ENCODE measurements at regions not wholly inside any gene's neighbourhood (a gene's known extent, or its start where the extent isn't known, plus 50 kb on each side); places are given as distances from the start of the nearest gene placed in this dataset.

DNA sequence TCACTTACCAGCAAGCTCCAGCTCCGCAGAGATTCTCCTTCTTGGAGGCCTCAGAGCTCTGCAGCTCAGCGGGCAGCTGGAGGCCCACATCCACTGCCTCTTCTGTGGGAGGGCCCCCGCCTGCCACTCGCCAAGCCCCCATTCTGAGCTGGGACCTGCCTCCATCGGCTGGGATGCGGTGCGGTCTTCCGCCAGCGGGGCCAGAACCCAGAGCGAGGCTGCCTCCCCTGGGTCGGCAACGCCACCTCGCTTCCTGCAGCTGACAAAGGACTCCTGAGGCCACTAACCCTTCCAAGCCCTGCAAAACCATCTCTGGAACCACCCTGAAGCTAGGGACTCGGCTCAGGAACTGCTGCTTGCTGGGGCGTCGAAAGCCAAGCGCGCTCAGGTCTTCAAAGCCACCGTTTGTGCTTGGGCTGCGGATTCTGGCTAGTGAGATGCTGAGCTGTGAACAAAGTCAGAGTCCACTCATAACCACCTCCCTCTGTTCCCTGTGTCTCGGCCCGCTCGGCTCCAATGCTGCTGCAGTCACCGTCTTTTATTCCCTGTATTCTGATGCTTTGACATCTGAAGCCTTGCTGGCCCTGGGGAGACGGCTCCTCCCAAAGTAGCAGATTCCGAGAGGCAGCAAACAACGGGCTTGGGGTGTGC lies 174.3 kb downstream of the ENGASE start:
- Histone ChIP-seq H3K9me3 (peaks cover 0 to 3% (median 0%) of the 10 kb centered on the region in 4 donors), H3K36me3 (no peaks in the 10 kb centered on the region), H3K27me3 (peaks cover 0 to 92% (median 23%) of the 10 kb centered on the region in 3 donors), H3K27ac (no peak overlapping the region), H3K4me1 (no peaks in the 10 kb centered on the region), H3K4me3 (no peak overlapping the region)
- 64 to 68% (median 65%) methylated on average over 24 to 27 of the region's 27 CpGs for WGBS, 5 donors
- intact Hi-C loops (cut with DNase I; ENCODE audit: low total_unique reads): no loop called here
- TF ChIP-seq POLR2AphosphoS5 (IDR thresholded peaks at IDR 0.05) (no peak), CTCF (IDR thresholded peaks at IDR 0.05) (no peak), POLR2A (IDR thresholded peaks at IDR 0.05) (no peak), EP300 (IDR thresholded peaks at IDR 0.05) (no peak)
- DNase-seq: no peak

DNA sequence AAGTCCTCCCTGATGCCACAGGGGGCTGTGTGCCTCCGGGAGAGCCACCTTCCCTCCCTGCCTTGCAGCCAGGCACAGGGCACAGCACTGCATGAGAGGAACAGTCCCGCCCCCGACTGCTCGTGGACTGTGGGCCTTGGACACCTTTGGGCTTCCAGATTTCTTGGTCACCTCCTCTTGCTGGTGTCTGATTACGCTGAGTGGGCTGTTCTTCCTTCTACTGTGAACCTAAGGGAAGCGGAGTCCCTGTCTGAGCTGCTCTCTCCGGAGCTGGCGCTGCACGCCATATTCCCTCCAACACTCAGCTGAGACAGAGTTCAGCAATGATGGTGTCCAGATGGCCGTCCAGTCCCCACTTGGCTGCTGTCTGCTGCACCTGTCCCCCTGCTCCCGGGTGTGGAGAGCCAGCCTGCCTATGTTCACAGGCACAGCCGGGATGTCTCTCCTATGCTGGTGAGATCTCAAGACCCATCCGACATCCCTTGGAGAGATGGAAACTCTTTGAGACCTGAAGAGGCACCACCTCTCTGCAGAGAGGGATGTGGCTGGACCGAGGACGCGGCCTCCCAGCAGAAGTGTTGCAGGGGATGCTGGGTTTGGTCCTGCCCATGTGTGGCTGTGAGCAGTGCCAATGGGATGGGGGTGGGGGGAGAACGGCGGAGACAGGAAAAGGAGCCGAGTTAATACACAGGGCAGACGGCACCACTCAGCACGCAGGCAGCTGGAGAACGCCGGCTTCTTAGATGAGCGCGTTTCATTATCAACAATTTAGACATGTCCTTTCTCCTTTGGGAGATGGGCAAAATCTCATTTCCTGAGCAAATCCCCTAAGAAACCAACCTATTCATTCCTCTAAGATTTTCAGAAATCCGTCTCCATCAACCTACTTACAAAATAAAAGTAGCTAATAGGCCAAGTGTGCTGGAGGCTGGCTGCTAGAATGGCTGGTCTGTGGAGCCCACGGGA lies 171.9 kb downstream of the ENGASE start:
- no peak for DNase-seq
- peaks cover 0 to 90% (median 15%) of the 10 kb centered on the region in 3 donors for H3K27me3 ChIP-seq

DNA sequence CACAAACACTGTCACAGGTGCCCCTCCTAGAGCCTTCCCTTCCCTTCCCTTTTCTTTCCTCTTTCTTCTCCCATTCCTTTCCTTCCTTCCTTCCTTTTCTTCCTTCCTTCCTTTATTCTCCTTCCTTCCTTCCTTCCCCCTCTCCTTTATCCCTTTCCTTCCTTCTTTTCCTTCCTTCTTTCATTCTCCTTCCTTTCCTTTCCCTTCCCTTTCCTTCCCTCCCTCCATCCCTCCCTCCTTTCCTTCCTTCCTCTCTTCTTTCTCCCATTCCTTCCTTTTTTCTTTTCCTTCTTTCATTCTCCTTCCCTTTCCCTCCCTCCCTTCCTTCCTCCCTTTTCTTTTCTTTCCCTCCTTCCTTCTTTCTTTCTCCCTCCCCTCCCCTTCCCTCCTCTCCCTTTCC lies 170.0 kb downstream of the ENGASE start:
- no peaks in the 10 kb centered on the region for H3K36me3 ChIP-seq
- peaks cover 0 to 6% (median 3%) of the 10 kb centered on the region in 4 donors for H3K9me3 ChIP-seq
- no peaks in the 10 kb centered on the region for H3K4me1 ChIP-seq
- DNase-seq: no peak
- no peak overlapping the region for H3K27ac ChIP-seq
- TF ChIP-seq CTCF (IDR thresholded peaks at IDR 0.05) (no peak), POLR2A (IDR thresholded peaks at IDR 0.05) (no peak), EP300 (IDR thresholded peaks at IDR 0.05) (no peak)
- H3K4me3 ChIP-seq: no peak overlapping the region
- intact Hi-C loops (cut with DNase I; ENCODE audit: low total_unique reads): no loop called here
- H3K27me3 ChIP-seq: peaks cover 0 to 71% (median 16%) of the 10 kb centered on the region in 3 donors

More for the DNA sequence above, 171.9 kb downstream of the ENGASE start:
- H3K4me1 ChIP-seq: no peaks in the 10 kb centered on the region
- H3K27ac ChIP-seq: no peak overlapping the region
- WGBS, 5 donors: 66 to 83% (median 76%) methylated on average over 25 to 27 of the region's 27 CpGs
- TF ChIP-seq POLR2A (IDR thresholded peaks at IDR 0.05) (no peak), EP300 (IDR thresholded peaks at IDR 0.05) (no peak), CTCF (IDR thresholded peaks at IDR 0.05) (no peak), POLR2AphosphoS5 (IDR thresholded peaks at IDR 0.05) (no peak)
- H3K36me3 ChIP-seq: no peaks in the 10 kb centered on the region
- intact Hi-C loops (cut with DNase I; ENCODE audit: low total_unique reads): no loop called here
- H3K9me3 ChIP-seq: peaks cover 0 to 5% (median 3%) of the 10 kb centered on the region in 4 donors
- no peak overlapping the region for H3K4me3 ChIP-seq

DNA sequence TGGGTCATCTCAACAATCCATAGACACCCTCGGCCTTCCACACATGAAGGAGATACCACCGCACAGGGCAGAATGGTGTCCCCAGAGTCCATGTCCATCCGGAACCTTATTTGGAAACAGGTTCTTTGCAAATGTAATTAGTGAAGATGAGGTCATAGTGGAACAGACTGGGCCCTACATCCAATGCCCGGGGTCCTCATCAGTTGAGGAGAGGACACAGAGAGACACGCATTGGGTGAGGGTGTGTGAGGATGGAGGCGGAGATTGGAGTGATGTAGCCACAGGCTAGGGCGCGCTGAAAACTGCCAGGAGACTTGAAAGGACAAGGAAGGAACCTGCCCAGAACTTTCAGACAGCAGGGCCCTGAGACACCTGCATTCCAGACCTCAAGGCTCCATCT lies 169.4 kb downstream of the ENGASE start:
- Histone ChIP-seq H3K27ac (no peak overlapping the region), H3K4me1 (no peaks in the 10 kb centered on the region), H3K36me3 (no peaks in the 10 kb centered on the region), H3K27me3 (peaks cover 0 to 66% (median 16%) of the 10 kb centered on the region in 3 donors), H3K9me3 (peaks cover 0 to 6% (median 3%) of the 10 kb centered on the region in 4 donors), H3K4me3 (no peak overlapping the region)
- TF ChIP-seq CTCF (IDR thresholded peaks at IDR 0.05) (no peak), POLR2A (IDR thresholded peaks at IDR 0.05) (no peak), POLR2AphosphoS5 (IDR thresholded peaks at IDR 0.05) (no peak), EP300 (IDR thresholded peaks at IDR 0.05) (no peak)
- no peak for DNase-seq
- 86 to 94% (median 92%) methylated on average over 8 of the region's 8 CpGs for WGBS, 5 donors
- intact Hi-C loops (cut with DNase I; ENCODE audit: low total_unique reads): no loop called here
